Endothelial cell of umbilical vein (primary cell): ENCODE measurements at regions not wholly inside any gene's neighbourhood (a gene's known extent, or its start where the extent isn't known, plus 50 kb on each side); places are given as distances from the start of the nearest gene placed in this dataset.

Experiments used
- EZH2 ChIP-seq: IDR thresholded peaks from 2 replicates; pipeline ENCODE4 v1.6.1; 2012; ENCODE audit warnings: borderline replicate concordance, low read depth, mild to moderate bottlenecking, moderate library complexity, low read length, inconsistent platforms; ENCODE audit not compliant: severe bottlenecking
- GATA2 ChIP-seq: IDR thresholded peaks from 2 replicates; pipeline ENCODE4 v1.7.0; 2011; ENCODE audit warnings: low read depth, mild to moderate bottlenecking, moderate library complexity, mixed read lengths, low read length; ENCODE audit not compliant: insufficient read length, insufficient read depth
- JUN ChIP-seq: IDR thresholded peaks from 2 replicates; pipeline ENCODE4 v1.6.1; 2011; ENCODE audit warnings: borderline replicate concordance, low read depth; ENCODE audit not compliant: insufficient read length, insufficient read depth
- POLR2A ChIP-seq: IDR thresholded peaks from 2 replicates; pipeline ENCODE4 v1.6.1; 2012; ENCODE audit warnings: low read depth, mild to moderate bottlenecking, control low read depth, low read length
- TF ChIP-seq, protein P1 (sequence below): IDR thresholded peaks from 2 replicates; pipeline ENCODE4 v1.6.1; 2011; ENCODE audit not compliant: insufficient read depth, insufficient read length
- TF ChIP-seq, protein P2 (sequence below), 2 donors: IDR thresholded peaks; 1 replicate in 1 of 2; 2 replicates in 1 of 2; pipeline ENCODE4 v1.5.1; 2011; ENCODE audit warnings: low read length in 2 of 2, mild to moderate bottlenecking in 2 of 2, moderate library complexity in 2 of 2, control low read depth in 1 of 2, inconsistent platforms in 1 of 2, low read depth in 1 of 2; ENCODE audit not compliant: insufficient read depth in 1 of 2; ENCODE audit errors: extremely low read depth in 1 of 2

DNA sequence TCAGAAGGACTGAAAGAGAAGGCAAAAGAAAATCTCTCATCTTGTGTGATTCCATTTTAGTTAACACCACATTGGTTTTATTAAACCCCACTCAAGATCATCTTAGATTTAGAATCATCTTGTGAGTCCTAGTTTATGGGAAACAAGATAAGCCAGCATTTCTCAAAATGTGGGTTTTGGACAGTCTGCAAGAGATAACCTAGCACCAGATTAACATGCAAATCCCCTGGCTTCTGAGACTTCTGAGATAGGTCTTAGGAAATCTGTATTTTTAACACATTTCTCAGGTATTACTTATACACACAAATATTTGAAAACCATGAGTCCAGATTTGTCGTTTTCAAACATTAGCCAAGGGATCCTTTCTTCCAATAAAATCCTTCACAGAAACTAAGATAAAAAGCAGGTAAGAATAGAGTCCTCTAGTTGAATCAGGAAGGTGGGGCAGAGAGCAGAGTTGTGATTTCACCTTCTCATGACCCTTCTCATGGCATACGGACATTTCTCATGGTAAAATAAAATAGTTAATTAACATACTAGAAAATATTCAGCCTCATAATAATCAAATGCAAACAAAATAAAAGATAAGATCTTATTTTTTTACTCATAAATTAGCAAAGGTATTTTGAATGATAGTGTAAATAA lies 287.2 kb upstream of the FN1 start:
- no peak for TF ChIP-seq EZH2
- TF ChIP-seq, protein P1, sequence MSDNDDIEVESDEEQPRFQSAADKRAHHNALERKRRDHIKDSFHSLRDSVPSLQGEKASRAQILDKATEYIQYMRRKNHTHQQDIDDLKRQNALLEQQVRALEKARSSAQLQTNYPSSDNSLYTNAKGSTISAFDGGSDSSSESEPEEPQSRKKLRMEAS = no peak
- TF ChIP-seq, protein P2, sequence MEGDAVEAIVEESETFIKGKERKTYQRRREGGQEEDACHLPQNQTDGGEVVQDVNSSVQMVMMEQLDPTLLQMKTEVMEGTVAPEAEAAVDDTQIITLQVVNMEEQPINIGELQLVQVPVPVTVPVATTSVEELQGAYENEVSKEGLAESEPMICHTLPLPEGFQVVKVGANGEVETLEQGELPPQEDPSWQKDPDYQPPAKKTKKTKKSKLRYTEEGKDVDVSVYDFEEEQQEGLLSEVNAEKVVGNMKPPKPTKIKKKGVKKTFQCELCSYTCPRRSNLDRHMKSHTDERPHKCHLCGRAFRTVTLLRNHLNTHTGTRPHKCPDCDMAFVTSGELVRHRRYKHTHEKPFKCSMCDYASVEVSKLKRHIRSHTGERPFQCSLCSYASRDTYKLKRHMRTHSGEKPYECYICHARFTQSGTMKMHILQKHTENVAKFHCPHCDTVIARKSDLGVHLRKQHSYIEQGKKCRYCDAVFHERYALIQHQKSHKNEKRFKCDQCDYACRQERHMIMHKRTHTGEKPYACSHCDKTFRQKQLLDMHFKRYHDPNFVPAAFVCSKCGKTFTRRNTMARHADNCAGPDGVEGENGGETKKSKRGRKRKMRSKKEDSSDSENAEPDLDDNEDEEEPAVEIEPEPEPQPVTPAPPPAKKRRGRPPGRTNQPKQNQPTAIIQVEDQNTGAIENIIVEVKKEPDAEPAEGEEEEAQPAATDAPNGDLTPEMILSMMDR (IDR thresholded peaks at IDR 0.05; ENCODE audit: extremely low read depth in 1 of 2, insufficient read depth in 1 of 2, low read depth in 1 of 2, low read length in 2 of 2) = no peak
- no peak for TF ChIP-seq GATA2
- TF ChIP-seq POLR2A = no peak
- TF ChIP-seq JUN = no peak
